PC-3 (cell line): ENCODE measurements at regions not wholly inside any gene's neighbourhood (a gene's known extent, or its start where the extent isn't known, plus 50 kb on each side); places are given as distances from the start of the nearest gene placed in this dataset.

Experiments used
- ATAC-seq: fragments of 200-7000 bp; cut with Tn5 transposase; 2 replicates; pipeline ENCODE4 v1.9.1; 2020; ENCODE audit warnings: mild to moderate bottlenecking, moderate library complexity
- BruUV-seq: library from RNA; stranded (reverse); fragments of 400-500 nt; replicated peaks from 2 replicates; lab custom pipeline; 2021; lab: Mats Ljungman, UMichigan
- CTCF ChIA-PET: fragments of 300-600 bp; sonication (Branson Sonifier 250); formaldehyde crosslinking; loops from one replicate; lab custom pipeline; 2022; ENCODE audit warnings: antibody characterized with exemption; lab: Charles Lee
- POLR2A ChIA-PET: fragments of 300-600 bp; sonication (Branson Sonifier 250); formaldehyde crosslinking; loops from one replicate; lab custom pipeline; 2022; ENCODE audit warnings: antibody characterized with exemption; ENCODE audit not compliant: unreplicated experiment; lab: Charles Lee
- DNase-seq: peaks from one replicate; pipeline ENCODE4 v3.0.0-alpha.2; 2015
- H2AFZ ChIP-seq: fragments of 300-600 bp; sonication (generic); 2 replicates; pipeline ENCODE4 v1.6.0; 2016; ENCODE audit warnings: antibody characterized with exemption, low read length
- H3F3A ChIP-seq: fragments of 300-600 bp; sonication (generic); one replicate; pipeline ENCODE4 v1.6.0; 2017; ENCODE audit warnings: antibody characterized with exemption, low read length, control low read depth, mild to moderate bottlenecking; ENCODE audit not compliant: unreplicated experiment
- H3K27ac ChIP-seq: fragments of 300-600 bp; sonication (generic); 2 replicates; pipeline ENCODE4 v1.5.1; 2016; ENCODE audit warnings: mild to moderate bottlenecking, low read length
- H3K27me3 ChIP-seq: fragments of 300-600 bp; sonication (generic); 2 replicates; pipeline ENCODE4 v1.6.1; 2016; ENCODE audit warnings: low read length, mixed read lengths
- H3K36me3 ChIP-seq: fragments of 300-600 bp; sonication (generic); 2 replicates; pipeline ENCODE4 v1.6.1; 2016; ENCODE audit warnings: low read depth, mixed run types, low read length, mixed read lengths
- H3K4me1 ChIP-seq: fragments of 300-600 bp; sonication (generic); 2 replicates; pipeline ENCODE4 v1.5.1; 2016; ENCODE audit warnings: low read length; ENCODE audit not compliant: insufficient read depth
- H3K4me2 ChIP-seq: fragments of 300-600 bp; sonication (generic); 2 replicates; pipeline ENCODE4 v1.6.0; 2016; ENCODE audit warnings: low read length
- H3K4me3 ChIP-seq: fragments of 300-600 bp; sonication (generic); 2 replicates; pipeline ENCODE4 v1.5.1; 2016; ENCODE audit warnings: mild to moderate bottlenecking, low read length, mixed read lengths
- H3K79me2 ChIP-seq: fragments of 300-600 bp; sonication (generic); 2 replicates; pipeline ENCODE4 v1.6.1; 2017; ENCODE audit warnings: low read length, mixed read lengths
- H3K9ac ChIP-seq: fragments of 300-600 bp; sonication (generic); 2 replicates; pipeline ENCODE4 v1.6.0; 2016; ENCODE audit warnings: mild to moderate bottlenecking, low read length
- H3K9me2 ChIP-seq: fragments of 300-600 bp; sonication (generic); replicated peaks from 2 replicates; pipeline ENCODE4 v1.6.1; 2016; ENCODE audit warnings: mixed run types, low read length, mixed read lengths
- H3K9me3 ChIP-seq: fragments of 300-600 bp; sonication (generic); 2 replicates; pipeline ENCODE4 v1.6.1; 2016; ENCODE audit warnings: low read length, mixed read lengths
- H4K20me1 ChIP-seq: fragments of 300-600 bp; sonication (generic); 2 replicates; pipeline ENCODE4 v1.6.1; 2016; ENCODE audit warnings: low read length, mixed read lengths
- EZH2 ChIP-seq: fragments of 300-600 bp; sonication (generic); IDR thresholded peaks from one replicate; pipeline ENCODE4 v1.6.1; 2017; ENCODE audit warnings: antibody characterized with exemption, mild to moderate bottlenecking, low read length; ENCODE audit not compliant: unreplicated experiment
- EZH2phosphoT487 ChIP-seq: fragments of 300-600 bp; sonication (generic); IDR thresholded peaks from 2 replicates; pipeline ENCODE4 v1.6.1; 2018; ENCODE audit warnings: mild to moderate bottlenecking, antibody characterized with exemption, low read length, borderline replicate concordance
- intact Hi-C: fragments of 100-400 bp; cut with micrococcal nuclease; formaldehyde crosslinking; loops from 2 replicates; pipeline ENCODE4 v1.9.0; 2023
- TF ChIP-seq, protein P1 (sequence below): fragments of 300-600 bp; sonication (generic); conservative IDR thresholded peaks from 2 replicates; pipeline ENCODE4 v1.5.1; 2017; ENCODE audit warnings: antibody characterized with exemption, low read depth, mild to moderate bottlenecking, low read length

DNA sequence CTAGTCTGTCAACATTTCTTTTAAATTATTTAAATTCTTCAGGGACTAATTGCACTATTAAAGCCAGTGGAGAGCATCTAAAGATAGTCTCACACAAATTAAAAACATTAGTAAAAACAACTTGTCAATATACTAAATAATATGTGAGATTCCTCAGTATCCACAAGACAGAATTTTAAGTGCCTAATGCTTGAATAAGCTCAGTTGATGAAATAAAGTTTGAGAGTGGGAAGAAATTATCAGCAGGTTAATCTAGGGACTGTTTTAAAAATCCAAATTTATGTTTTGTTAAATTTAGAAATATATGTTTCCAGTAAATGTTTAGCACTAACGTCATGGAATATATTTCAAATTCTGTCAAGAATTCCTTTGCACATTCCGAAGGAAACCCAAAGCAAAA lies 105.2 kb downstream of the SLC41A2 start:
- intact Hi-C loops = no loop called here
- no peak overlapping the region for H2AFZ ChIP-seq
- DNase-seq (no peak), ATAC-seq (no peak)
- H3K4me1 ChIP-seq = peaks cover under 1% of the 10 kb centered on the region
- H3K9me2 ChIP-seq = no peaks in the 10 kb centered on the region
- no peak overlapping the region for H3K4me2 ChIP-seq
- ChIA-PET CTCF (no interaction called here), POLR2A (no interaction called here)
- TF ChIP-seq, protein P1, sequence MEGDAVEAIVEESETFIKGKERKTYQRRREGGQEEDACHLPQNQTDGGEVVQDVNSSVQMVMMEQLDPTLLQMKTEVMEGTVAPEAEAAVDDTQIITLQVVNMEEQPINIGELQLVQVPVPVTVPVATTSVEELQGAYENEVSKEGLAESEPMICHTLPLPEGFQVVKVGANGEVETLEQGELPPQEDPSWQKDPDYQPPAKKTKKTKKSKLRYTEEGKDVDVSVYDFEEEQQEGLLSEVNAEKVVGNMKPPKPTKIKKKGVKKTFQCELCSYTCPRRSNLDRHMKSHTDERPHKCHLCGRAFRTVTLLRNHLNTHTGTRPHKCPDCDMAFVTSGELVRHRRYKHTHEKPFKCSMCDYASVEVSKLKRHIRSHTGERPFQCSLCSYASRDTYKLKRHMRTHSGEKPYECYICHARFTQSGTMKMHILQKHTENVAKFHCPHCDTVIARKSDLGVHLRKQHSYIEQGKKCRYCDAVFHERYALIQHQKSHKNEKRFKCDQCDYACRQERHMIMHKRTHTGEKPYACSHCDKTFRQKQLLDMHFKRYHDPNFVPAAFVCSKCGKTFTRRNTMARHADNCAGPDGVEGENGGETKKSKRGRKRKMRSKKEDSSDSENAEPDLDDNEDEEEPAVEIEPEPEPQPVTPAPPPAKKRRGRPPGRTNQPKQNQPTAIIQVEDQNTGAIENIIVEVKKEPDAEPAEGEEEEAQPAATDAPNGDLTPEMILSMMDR = no peak
- TF ChIP-seq EZH2 = no peak
- no peak for TF ChIP-seq EZH2phosphoT487
- no peaks in the 10 kb centered on the region; the same call in 1 of the 2 replicates for H3K36me3 ChIP-seq
- H3K27me3 ChIP-seq = no peaks in the 10 kb centered on the region
- H3K79me2 ChIP-seq = no peaks in the 10 kb centered on the region
- no peaks in the 10 kb centered on the region for H3K9me3 ChIP-seq
- H4K20me1 ChIP-seq = no peaks in the 10 kb centered on the region
- no TSS peak for BruUV-seq
- no peak overlapping the region for H3K4me3 ChIP-seq
- H3K9ac ChIP-seq = no peak overlapping the region
- H3F3A ChIP-seq = no peaks in the 10 kb centered on the region
- H3K27ac ChIP-seq = no peak overlapping the region

DNA sequence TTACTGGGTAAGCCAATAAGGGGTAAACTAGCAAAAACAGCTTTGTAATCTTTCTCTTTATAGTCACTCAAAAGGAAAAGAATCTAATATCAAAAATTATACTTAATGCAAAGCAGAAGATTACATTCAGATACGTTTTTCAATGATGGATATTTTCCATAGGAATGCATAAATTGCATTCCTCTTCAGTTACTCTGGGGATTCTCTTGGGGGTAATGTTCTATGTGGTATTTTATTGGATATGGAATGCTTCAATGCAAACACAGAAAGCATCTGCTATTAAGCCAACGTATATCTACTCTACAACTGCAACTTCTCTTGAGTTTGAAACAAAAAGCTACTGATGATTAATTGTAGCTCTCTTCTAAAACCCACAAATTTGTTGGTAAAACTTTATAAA lies 106.0 kb downstream of the SLC41A2 start:
- ATAC-seq (no peak), DNase-seq (no peak)
- H3K27me3 ChIP-seq = no peaks in the 10 kb centered on the region
- POLR2A ChIA-PET = interaction anchor here (0.6 kb wide), 1 partner anchor 11 kb away, joined by 3 read pairs; no protein-coding TSS in a partner anchor
- no peak overlapping the region for H3K4me2 ChIP-seq
- H3K79me2 ChIP-seq = no peaks in the 10 kb centered on the region
- H3K4me1 ChIP-seq = no peaks in the 10 kb centered on the region
- no peaks in the 10 kb centered on the region for H3K9me2 ChIP-seq
- H3K4me3 ChIP-seq = no peak overlapping the region
- H3K27ac ChIP-seq = no peak overlapping the region
- H3K9ac ChIP-seq = no peak overlapping the region
- no peaks in the 10 kb centered on the region for H3K9me3 ChIP-seq
- TF ChIP-seq EZH2 (no peak), EZH2phosphoT487 (no peak)
- TF ChIP-seq, protein P1 = no peak
- H3K36me3 ChIP-seq = no peaks in the 10 kb centered on the region; the same call in 1 of the 2 replicates
- H2AFZ ChIP-seq = no peak overlapping the region
- BruUV-seq = no TSS peak
- H3F3A ChIP-seq = no peaks in the 10 kb centered on the region
- CTCF ChIA-PET = no interaction called here
- H4K20me1 ChIP-seq = no peaks in the 10 kb centered on the region
- intact Hi-C loops = no loop called here

DNA sequence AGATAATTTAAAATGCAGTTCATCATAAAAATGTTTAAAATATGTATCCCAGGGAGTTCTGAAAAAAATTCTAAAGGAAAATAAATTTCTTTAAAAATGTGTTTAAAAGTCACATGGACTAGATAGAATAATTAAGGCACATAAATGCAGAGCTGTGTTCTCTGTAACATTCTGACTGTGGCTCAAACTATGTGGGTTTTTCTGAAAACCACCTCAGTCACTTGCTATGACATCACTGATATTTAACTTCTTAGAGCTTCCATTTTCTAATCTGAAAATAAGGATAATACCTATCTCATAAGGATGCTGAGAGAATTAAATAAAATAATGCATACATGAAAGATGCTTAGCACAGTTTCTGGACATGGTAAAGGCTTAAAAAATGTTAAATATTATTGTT lies 107.3 kb downstream of the SLC41A2 start:
- no peaks in the 10 kb centered on the region for H3F3A ChIP-seq
- ATAC-seq = no peak
- intact Hi-C loops = no loop called here

More for the DNA sequence above, 107.3 kb downstream of the SLC41A2 start:
- no peaks in the 10 kb centered on the region for H3K79me2 ChIP-seq
- H3K9me3 ChIP-seq = no peaks in the 10 kb centered on the region
- no peak overlapping the region for H3K9ac ChIP-seq
- no peak for DNase-seq
- no peak overlapping the region for H3K4me3 ChIP-seq
- POLR2A ChIA-PET = no interaction called here
- CTCF ChIA-PET = no interaction called here
- no peaks in the 10 kb centered on the region for H3K36me3 ChIP-seq
- no peak overlapping the region for H3K4me2 ChIP-seq
- TF ChIP-seq, protein P1 = no peak
- TF ChIP-seq EZH2phosphoT487 (no peak), EZH2 (no peak)
- no peak overlapping the region for H3K27ac ChIP-seq
- no peaks in the 10 kb centered on the region for H4K20me1 ChIP-seq
- no peak overlapping the region for H2AFZ ChIP-seq
- no peaks in the 10 kb centered on the region for H3K4me1 ChIP-seq
- H3K27me3 ChIP-seq = no peaks in the 10 kb centered on the region
- H3K9me2 ChIP-seq = no peaks in the 10 kb centered on the region
- no TSS peak for BruUV-seq
